Ishikawa (cell line): ENCODE measurements at regions not wholly inside any gene's neighbourhood (a gene's known extent, or its start where the extent isn't known, plus 50 kb on each side); places are given as distances from the start of the nearest gene placed in this dataset.

Source experiments
- EP300 ChIP-seq: IDR thresholded peaks from 2 replicates; pipeline ENCODE4 v1.6.1; 2012; ENCODE audit warnings: borderline replicate concordance
- MAX ChIP-seq: IDR thresholded peaks from 2 replicates; pipeline ENCODE4 v1.6.1; 2012
- TAF1 ChIP-seq: IDR thresholded peaks from 2 replicates; pipeline ENCODE4 v1.6.1; 2012; ENCODE audit warnings: low read depth, mild to moderate bottlenecking

GRCh38 chr4:3702561-3703221 lies 63.5 kb upstream of the ADRA2C start:
- no peak for TF ChIP-seq TAF1
- no peak for TF ChIP-seq EP300
- TF ChIP-seq MAX = no peak
